CD1c-positive myeloid dendritic cell (primary cell): ENCODE measurements at regions not wholly inside any gene's neighbourhood (a gene's known extent, or its start where the extent isn't known, plus 50 kb on each side); places are given as distances from the start of the nearest gene placed in this dataset.
A peak's percentile ranks its signal among the peaks of the same experiment; 100 is the strongest.

ENCODE experiments used
- DNase-seq: peaks from one replicate; pipeline ENCODE4 v3.0.0-alpha.2; 2016; ENCODE audit errors: extremely low spot score

DNA sequence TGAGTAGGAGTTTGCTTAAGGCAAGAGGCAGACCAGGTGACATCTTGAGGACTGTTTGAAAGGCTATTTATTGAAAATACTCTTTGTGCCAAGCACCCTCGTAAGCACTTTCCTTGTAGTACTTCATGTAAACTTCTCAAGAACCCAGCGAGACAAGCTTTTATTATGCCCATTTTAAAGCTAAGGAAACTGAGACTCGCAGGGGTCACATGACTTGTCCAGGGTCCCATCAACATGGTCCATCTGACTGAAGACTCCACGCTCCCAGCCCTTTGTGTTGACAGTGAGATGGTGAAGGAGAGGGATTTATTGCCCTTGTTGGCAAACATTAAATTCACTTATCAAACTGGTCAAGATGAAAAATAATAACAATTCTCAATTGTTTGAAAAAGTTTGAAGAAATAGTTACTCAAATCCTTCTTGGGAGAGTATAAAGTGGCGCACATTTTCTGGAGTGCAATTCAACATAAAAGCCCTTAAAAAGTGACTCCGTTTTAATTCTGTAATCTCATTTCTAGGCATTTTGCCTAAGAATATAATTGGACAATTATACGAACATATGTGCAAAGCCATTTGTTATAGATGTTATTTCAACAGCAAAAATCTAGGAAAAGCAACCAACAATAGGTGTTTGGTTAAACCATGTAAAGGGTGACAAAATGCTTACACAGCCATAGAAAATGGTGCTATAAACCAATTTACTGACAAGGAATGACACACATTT is 270.5 kb upstream of the NCKAP5 start:
- DNase-seq: no peak

DNA sequence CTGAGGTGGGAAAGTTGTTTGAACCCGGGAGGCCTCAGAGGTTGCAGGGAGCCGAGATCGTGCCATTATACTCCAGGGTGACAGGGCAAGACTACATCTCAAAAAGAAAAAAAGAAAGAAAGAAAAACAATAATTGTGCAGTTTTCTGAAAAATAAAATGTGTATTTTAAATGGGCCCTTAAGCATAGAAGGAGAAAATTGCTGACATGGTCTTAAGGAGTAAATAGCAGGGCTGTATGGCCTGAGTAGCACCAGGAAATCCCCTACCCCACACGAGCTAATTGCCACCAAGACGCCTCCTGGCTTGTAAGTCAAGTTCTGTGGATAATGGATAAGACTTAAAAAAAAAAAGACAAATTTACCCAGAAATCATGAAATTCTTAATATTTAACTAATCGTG is 271.4 kb upstream of the NCKAP5 start:
- DNase-seq: no peak

DNA sequence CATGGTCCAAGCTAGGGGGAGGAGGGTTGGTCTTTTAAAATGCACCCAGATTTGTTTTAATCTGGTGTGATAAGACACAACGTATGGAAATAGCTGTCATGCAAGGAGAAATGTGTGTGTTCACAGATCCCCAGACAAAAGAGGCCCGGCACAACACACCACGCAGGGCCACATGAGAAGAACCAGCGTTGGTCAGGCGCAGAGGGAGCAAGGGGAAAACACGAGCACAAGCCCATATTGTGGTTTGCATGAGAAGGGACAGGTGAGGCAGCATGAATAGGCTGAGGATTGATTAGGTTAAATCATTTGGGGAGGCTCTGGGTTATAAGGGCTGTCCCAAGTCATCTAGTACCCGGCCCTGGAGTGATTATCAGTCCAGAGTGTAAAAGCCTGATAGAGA is 272.5 kb upstream of the NCKAP5 start:
- DNase-seq: no peak

DNA sequence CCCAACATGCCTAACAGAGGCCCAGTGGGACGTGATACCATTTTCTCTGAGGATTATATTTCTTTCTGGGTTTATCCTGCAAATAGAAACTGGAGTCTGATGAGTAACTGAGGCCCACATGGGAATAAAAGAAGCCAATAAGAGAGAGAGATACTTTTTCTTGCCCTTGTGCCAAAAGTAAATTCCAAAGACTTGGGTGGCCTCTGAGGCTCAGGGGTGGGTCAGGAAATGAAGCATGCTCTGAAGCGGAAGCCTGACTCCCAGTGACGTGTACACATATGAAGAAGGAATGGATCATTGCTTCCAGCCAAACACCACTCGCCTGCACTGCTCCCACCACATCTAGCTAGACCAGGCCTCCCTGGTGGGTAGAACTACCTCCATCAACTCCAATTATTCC is 273.6 kb upstream of the NCKAP5 start:
- DNase-seq: no peak

DNA sequence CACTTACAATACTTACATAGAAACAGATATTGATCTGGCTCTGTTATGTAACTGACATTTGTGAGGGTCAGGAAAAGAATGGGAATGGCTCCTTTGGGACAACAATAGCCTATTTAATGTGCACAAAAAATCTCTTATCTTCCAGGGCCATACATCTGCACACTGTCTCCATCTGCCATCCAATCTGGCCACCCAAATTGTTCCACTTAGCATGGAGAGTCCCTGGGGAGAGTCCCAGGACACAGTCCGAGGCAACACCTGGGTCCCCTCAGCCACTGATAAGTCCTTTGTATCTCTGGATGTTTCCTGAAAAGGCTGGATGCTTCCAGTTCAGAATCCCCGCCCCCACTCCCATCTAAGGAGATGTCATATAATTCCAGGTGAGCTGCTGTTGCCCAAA is 274.2 kb upstream of the NCKAP5 start:
- DNase-seq: no peak

DNA sequence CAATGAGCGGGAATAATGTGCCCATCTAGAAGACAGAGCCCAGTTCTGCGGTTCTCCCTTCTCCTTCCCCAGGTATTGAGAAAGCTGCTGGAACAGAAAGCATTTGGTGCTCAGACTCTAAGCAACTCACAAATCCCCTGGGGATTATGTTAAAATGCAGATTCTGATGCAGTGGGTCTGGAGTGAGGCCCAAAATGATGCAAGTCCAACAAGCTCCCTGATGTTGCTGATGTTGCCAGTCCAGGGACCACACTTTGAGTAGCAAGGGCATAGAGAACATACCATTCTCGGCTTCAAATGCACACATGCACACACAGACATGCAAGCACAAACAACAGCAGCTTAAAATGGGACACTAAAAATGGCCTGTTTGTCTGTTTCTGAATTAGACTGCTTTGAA is 274.8 kb upstream of the NCKAP5 start:
- DNase-seq: no peak

DNA sequence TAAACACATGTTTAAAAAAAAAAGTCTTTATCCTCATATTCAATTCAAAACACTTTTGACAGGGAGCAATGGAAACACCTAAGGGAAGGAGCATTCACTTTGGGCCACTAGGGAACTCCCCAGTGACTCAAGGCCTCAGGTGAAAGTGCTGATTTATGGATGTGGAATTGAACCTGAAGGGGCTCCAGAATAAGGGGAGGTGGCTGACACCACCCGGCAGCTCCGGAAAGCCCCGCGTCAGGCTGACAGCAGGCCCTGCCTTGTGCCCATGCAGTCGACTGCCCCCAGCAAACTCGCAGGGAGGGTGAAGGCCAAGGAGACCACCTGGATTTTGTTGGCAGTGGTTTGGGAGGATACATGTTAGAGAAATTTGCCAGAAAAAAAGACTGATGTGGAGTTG is 275.3 kb upstream of the NCKAP5 start:
- DNase-seq: no peak

DNA sequence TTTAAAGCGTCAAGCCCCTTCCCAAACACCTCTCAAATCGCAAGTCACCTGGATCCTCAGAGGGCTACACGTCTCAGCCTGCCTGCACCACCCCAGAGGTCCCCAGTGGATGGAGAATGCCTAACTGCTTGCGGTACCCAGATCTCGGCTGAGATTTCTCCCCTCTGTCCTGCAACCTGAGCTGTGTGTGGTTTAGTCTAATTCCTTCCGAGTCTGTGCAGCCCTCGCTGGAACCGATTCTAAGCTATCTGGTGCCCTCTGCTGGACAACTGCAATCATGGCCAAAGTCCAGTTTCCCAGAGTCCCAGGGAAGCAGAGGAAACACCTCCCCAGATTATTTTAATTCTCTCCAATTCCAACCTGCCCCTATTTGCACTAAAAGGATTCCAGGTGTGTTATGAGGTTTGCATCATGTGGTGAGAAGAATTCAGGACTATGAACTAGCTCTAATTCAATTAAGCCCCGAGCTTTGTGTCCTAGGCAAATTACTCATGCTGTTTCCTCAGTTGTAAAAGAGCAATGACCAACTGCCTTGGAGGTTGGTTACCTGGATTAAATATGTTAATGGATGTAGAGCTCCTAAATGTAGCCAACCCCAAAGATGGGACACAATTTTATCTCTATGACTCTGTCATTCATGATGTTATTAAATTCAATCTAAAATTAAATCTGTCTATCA is 276.1 kb upstream of the NCKAP5 start:
- DNase-seq: peak; percentile 61

DNA sequence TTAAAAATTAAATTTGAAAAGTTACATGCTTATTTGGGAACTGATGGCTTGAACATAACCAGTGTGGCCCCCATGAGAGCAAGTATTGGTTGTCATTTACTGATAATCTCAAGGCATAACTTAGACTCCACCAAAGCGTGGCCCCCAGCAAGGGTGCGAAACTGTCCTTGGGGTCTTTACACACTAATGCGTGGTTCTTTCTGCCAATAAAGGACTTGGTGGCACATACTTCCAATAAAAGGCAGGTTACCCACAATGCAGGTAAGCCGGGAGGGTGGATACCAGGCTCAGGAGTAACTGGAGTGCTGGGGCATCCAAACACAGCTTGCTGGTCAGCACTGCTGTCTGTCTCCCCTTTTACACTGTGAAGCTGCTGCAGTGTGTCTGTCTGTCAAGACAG is 278.2 kb upstream of the NCKAP5 start:
- no peak for DNase-seq

DNA sequence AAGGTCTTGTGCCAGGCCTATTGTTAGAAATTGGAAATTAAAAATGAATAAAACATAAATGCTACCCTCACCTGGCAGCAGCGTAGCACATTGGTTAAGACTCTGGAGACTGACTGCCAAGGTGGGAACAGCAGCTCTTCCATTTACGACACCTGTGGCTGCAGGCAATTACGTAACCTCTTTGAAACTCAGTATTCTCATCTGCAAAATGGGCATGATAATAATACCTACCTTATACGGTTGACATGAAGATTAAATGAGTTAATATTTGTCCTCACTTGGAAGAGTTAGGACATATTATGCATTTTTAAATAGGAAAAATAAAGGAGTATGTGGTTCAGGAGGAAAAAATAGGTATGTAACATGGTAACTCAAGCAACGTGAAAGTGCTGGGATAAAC is 279.3 kb upstream of the NCKAP5 start:
- no peak for DNase-seq

DNA sequence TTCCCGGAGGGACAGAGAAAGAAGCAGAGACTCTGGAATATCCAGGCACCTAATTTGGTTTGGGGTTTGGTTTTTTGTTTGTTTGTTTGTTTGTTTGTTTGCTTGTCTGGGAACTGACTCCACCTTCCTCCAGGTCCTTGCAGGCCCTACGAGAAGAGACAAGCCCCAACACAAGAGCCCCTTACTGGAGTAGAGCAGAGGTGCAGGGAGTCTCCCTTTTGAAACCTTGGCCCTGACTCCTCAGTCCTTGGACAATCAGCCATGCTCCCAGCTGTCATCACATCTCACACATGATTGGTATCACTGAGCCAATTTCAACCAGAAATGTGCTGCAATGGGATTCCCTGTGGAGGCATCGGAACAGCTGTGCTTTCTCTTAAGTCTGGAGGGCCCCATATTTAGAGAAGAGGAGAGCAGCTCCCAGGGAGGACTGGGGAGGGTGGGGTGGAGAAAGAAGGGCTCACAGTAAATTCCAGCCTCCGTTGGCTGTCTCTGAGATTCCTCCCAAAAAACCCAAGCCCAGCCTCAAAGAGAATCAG is 279.9 kb upstream of the NCKAP5 start:
- DNase-seq: no peak

DNA sequence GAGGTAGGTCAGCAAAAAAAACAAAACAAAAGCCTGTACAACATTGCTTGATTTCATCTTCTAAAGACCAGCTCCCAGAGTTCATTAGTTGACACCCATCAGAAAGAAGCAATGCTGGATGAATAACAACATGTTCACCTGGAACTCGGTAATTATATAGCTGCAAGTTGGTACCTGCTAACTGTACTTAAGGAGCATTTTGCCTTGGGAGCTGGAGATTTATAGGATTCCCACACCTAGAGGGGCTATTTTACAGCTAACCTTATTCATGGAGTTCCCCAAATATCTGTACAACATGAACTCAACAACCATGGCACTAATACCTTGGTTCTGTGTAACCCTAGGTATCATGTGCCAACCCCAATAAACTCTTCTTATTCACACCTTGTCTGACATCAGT is 281.1 kb upstream of the NCKAP5 start:
- DNase-seq: no peak

DNA sequence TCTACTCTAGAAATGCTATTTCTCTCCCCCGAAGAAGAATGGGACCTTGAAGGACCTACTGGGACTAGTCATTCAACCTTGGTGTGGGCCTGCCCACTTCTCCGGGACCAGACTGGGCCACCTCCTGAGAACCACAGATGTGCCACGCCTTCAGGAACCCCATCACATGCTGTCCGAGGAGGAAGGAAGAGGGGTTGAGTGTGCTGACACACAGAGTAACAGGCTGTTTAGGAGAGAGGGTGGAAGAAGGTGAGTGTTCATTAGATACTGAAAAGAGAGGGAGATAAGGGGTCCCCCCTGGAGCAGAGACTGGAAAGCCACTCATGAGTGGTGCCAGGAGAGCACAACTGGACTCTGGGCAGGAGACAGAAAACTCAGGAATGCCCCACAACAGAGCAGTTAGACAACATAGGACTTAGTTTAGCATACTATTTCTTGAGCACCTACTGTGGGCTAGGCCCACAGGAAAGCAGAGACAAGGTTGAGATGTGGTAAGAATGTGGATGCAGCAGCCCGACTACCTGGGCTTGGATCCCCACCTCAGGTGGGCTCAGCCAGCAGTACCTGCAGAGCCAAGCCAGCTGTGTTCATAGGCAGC is 286.4 kb upstream of the NCKAP5 start:
- DNase-seq: no peak

DNA sequence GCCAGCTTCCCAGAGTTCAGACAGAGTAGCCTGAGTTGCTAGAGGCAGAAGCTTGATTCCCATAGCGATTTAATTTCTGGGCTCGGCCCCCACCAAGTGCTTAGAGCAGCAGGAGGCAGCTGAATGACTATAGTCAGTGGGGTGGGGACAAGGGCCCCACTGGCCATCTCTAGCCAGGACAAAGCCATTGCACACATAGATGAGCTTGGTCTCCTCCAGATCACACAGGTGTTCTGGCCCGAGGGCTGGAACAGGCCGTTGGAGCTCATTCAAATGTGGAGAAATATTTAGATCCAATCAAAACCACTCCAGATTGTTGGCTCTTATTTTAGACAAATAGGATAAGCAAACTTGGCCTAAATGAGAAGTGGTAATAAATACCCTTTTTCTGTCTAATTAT is 287.3 kb upstream of the NCKAP5 start:
- DNase-seq: no peak

DNA sequence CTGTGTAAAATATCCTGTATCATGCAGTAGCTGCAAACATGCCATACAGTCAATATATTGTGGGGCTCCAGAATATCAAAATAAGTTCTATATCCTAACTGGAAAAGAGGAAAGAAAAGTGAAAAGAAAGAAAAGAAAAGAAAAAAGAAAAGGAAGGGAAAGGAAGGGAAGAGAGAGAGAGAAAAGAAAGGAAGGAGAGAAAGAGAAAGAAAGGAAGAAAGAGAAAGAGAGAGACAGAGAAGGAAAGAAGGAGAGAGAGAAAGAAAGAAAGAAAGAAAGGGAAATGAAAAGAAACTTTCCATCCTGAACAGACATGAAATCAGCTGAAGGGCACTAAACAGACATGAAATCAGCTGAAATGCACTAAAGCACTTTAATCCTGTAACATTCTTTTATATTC is 288.4 kb upstream of the NCKAP5 start:
- no peak for DNase-seq

DNA sequence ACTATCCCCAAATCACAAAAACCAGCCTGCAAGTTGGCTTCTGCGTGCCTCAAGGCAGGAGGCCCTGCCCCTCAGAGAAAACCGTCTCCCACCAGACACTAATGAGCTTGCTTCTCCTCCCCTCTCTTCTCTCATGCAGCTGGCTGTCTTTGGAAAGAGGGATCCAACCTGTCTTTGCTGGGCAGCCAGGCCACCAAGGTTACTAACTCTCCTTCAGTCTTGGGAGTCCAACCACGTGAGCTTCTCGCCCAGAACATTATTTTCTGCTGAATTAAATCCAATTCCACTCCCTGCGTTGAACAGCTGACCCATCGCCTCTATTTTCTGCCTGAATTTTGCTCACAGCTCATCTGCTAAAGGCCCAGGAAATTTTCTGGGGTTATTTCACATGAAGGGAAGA is 291.3 kb upstream of the NCKAP5 start:
- no peak for DNase-seq

DNA sequence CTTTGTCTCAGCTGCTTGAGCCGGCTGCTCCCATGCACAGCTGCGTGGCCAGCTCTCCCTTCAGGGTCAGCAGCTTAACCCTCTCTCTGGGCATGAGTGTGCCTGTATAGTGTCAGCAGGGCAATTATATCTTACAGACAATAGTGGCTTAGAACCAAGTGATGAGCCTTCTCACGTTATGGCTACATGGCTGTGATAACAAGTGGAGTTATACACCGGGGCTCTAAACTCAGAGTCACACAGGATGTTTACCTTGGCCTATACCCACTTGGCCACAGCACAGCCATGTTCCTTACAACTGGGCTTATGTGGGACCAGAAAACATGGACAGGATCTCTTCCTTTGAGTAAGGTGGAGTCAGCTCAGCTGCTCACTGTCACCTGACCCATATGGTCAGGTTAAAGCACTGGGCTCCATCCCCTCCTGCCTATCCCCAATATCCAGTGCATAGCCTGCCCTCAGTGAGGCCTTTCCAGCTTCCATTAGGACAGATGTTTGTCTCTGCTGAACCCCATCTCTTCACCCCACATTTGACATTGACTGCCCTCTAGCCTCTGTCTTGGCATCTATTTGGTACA is 294.2 kb upstream of the NCKAP5 start:
- DNase-seq: no peak

DNA sequence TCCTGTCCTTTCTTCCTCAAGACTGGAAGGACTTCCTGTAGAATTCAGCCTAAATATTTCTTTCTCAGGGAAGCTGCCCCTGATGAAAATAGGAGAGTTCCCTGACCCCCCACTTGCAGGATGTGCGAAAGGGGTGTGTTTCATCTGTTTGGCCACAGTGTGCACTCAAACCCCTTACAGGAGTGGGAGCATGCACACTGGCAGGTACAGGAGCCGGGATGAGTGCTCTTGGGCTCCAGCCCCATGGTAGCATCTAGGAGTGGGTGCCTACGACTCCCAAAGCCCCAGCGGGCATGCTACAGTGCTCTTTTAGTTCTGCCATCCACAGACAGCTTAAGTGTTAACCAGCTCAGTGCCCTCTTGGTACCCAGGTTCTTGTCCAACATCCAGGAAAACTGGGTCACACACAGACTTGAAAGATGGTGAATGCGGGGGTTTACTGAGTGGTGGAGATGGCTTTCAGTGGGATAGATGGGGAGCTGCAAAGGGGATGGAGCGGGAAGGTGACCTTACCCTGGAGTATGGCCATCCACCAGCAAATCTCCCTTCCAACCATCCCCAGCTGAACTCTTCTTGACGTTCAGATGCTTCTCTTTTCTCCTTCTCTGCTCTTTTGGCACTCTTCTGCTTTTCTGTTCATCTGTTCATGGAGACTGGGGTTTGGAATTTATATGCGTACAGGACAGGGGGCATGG is 295.0 kb upstream of the NCKAP5 start:
- DNase-seq: no peak

DNA sequence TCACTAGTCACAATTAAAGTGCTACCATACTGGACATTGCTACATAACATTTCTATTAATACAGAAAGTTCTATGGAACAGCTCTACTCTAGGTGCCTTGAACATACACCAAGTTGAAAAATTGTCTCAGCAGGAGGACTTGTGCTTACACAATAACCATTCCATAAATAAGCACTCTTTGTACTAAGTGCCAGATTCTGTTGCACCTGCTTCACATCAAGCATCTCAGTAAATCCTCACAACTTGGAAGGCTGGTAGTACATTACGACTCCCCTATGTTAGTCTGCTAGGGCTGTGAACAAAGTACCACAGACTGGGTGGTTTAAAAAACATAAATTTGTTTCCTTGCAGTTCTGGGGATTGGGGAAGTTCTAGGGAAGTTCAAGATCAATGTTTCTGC is 296.9 kb upstream of the NCKAP5 start:
- no peak for DNase-seq

DNA sequence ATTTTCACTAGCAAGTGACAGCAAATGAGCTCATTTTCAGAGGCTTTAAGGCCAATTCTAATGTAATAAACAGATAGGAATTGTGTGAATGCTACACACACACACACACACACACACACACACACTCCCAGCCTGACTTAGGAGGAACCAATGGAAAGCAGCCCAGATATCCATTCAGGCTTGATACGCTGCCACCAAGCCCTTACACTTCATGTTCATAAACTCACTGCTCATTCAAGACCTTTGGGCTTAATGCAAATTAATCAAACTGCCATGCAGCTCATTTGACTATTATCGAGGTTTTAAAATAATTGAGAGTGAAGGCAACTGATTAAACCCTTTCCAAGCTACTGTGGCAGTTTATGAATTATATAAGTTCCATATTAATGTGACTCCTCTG is 298.9 kb upstream of the NCKAP5 start:
- DNase-seq: no peak

DNA sequence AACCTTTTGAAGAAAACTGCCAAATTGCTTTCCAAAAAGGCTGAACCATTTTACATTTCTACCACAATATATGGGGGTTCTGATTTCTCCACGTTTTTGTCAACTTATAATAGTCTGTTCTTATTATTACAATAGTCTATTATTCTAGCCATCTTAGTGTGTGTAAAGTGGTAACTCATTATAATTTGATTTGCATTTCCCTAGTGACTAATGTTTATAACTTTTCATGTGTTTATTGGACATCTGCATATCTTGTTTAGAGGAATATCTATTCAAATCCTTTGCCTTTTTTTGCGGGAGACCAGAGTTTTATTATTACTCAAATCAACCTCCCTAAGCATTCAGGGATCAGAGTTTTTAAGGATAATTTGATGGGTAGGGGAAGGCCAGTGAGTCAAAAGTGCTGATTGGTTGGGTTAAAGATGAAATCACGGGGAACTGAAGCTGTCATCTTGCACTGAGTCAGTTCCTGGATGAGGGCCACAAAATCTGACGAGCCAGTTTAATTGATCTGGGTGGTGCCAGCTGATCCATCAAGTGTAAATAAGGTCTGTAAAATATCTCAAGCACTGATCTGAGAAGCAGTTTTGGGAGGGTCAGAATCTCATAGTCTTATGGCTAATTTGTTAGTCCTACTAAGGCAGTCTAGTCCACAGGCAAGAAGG is 303.4 kb upstream of the NCKAP5 start:
- no peak for DNase-seq

DNA sequence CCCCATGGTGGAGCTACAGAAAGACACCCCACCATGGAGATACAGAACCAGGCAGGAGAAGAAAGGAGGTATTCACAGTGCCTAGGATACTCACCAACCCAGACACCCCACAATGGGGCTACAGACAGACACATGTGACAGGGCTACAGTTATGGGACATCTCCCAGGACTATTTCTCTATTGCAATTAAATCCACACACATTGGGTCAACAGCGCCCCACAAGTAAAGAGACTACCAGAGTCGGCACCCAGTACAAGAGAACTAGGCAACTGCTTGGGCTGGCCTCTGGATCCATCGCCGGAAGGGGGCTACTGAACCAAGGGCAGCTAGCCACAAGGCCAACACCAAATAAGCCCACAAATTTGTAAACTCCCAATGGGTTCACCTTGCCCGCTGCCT is 310.1 kb upstream of the NCKAP5 start:
- no peak for DNase-seq
